ENCODE measurements at regions not wholly inside any gene's neighbourhood (a gene's known extent, or its start where the extent isn't known, plus 50 kb on each side); places are given as distances from the start of the nearest gene placed in this dataset.

- no peak for DNase-seq (ENCODE audit: low read depth)
Measured at GRCh38 chr6:104574135-104574750, 285.5 kb downstream of the HACE1 start.

GRCh38 chr6:104573350-104573749 is 286.4 kb downstream of the HACE1 start:
- no peak for DNase-seq (ENCODE audit: low read depth)

DNA sequence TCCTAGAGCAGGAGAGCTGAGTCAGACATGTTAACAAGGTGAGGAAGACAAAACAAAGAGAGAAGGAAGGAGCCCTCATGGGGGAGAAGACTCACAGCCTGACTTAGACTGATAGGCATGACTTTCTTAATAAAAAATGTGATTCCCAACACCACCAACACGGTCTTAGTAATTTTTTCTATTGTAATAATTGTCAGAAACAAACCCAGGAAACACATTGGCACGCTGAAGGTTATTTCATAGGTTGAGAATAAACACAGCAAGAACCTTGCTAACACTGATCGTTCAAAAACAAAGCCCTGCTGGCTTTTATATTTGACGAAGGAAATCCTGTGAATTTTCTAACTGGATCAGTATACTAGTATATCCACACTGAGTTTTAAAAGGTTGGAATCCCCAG is 286.8 kb downstream of the HACE1 start:
- no peak for DNase-seq (ENCODE audit: low read depth)

GRCh38 chr6:104566411-104566810 is 293.3 kb downstream of the HACE1 start:
- DNase-seq (ENCODE audit: low read depth): no peak

DNA sequence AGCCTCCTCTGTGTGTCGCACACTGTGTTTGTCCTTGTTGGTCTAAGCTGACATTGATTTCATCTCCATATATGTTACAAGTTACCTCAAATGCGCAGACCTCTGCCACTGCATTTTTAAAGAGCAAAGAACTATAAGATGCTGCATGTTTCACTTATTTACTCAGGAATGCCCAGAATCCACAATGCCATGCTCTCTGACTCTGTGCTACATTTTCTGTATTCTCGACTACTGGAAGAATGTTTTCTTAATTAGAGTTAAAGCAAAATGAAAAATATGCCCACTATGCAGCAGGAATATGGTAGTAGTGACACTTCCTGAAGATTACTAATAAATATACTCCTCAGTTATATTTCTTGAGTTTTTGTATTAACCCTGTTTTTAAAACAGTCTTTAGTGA is 296.4 kb downstream of the HACE1 start:
- DNase-seq (ENCODE audit: low read depth): no peak

- DNase-seq (ENCODE audit: low read depth): no peak
Measured at GRCh38 chr6:104559435-104560202, 300.1 kb downstream of the HACE1 start.

GRCh38 chr6:104558746-104559145 is 301.0 kb downstream of the HACE1 start:
- no peak for DNase-seq (ENCODE audit: low read depth)

DNA sequence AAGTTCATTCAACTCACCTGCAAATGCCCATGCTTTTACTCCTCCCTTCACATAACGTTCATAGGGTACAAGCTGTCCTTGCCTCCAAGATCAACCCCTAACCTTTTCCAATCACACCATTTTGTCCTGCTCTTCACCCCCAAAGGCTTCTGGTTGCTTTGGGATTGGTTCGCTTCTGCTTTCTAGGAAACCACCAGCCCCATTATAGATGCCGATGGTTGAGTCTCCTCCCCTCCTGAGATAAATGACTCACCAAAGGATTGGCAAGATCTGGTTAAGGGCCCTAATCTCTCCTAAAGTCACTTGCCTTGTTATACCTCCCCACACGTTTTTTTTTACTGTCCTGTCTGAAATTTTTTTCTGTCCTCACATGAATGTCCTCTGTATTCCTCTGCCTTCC is 311.4 kb downstream of the HACE1 start:
- DNase-seq (ENCODE audit: low read depth): no peak

- DNase-seq (ENCODE audit: low read depth): no peak
Measured at GRCh38 chr6:104541411-104541810, 318.3 kb downstream of the HACE1 start.

GRCh38 chr6:104540743-104541142 is 319.0 kb downstream of the HACE1 start:
- DNase-seq (ENCODE audit: low read depth): no peak

DNA sequence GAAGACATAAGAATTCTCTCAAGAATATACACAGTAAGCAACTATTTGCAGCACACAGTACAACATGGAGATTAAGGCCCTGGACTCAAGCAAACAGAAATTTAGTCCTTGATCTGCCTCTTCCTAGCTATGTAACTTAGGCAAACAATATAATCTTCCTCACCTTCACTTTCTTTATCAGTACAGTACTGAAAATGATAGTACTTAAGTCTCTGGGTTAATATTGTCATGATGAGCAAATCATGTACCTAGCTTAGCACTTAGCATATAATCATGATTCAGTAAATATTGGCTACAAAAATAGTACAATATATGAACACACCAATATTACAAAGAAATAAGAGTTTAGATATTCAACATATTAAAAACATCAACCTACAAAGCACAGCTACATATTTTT is 320.5 kb downstream of the HACE1 start:
- no peak for DNase-seq (ENCODE audit: low read depth)

GRCh38 chr6:104537872-104538271 is 321.8 kb downstream of the HACE1 start:
- DNase-seq (ENCODE audit: low read depth): no peak

GRCh38 chr6:104537180-104537579 is 322.5 kb downstream of the HACE1 start:
- no peak for DNase-seq (ENCODE audit: low read depth)

GRCh38 chr6:104532462-104532861 is 327.3 kb downstream of the HACE1 start:
- DNase-seq (ENCODE audit: low read depth): no peak

DNA sequence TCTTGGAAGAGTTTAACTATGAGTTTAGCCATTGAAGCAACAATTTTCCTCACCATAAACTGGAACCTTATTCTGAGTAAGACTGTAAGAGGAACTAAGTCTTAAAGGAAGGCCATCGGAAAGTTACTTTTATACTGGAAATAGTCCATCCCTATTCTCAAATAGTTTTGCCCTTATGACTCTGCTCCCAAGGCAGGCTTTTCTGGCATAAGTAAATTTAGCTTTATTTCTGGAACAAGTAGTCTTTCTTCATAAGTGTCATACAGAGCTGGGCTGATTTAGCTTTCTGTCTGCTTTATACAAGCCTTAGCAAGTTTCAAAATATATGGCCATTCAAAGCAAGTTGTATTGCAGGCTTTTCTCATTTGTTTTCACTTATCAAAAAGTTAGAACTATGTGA is 328.1 kb downstream of the HACE1 start:
- DNase-seq (ENCODE audit: low read depth): no peak

DNA sequence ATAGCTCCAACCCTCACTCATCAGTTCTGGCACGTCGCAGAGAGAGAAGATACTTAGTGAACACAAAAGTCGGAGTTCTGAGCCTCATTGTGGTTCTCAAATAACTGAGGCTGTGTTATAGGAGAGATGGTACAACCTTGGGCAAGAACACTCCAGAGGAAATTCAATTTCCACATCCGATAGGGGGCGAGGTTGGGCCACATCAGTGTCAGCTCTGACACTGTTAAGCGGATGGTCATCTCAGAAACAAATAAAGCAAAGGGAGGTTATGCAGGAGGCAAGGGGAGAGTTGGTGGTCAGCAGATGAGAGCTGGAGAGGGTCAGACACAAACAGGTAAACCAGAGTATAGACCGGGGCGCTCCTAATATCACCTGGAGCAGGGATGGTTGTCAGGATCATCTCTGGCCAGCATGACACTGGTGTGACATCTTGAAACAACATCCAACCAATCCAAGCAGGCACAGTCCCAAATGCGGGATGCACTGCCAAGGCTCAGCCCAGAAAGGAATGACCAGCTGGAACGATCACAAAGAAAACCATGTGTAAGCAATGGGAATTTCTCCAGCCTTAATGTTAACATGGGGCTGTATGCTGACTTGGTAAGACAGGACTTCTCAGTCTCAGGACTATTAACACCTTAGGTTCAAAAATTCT is 331.8 kb downstream of the HACE1 start:
- DNase-seq (ENCODE audit: low read depth): no peak

DNA sequence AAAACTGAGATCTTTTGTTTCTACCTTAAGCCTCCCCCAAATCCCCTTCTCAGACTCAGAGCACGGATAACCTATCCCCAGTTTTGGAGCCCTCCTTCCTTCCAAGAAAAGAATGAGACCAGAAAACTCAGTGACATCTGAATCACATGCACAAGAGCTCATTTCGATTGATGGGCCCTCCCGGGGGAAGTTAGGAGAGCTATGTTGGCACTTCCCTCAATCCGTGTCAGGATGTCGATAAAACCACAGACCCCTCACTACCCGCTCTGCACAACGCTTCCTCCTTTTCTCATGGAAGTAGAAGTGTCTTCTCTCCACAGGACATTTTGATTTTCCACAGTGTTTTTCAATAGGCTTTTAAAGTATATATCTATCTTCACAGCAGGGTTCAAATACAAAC is 332.4 kb downstream of the HACE1 start:
- no peak for DNase-seq (ENCODE audit: low read depth)

DNA sequence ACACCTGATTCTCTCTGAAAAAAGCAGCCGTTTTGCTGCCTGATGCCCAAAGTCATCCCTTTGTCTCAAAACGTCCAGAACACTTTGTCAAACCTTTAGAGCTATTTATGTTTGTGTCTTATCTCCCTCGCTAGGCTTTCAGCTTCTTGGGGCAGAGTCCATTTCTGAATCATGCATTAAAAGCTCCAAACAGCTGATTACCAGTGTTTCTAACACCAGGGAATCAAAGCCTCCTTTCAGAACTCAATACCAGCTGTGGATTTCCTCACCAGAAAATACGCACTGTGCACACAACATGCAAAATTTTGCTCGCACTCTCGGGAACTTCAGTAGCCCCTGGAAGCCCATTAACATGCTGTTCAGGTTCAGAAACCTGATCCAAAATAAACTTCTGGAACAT is 333.3 kb downstream of the HACE1 start:
- no peak for DNase-seq (ENCODE audit: low read depth)

DNA sequence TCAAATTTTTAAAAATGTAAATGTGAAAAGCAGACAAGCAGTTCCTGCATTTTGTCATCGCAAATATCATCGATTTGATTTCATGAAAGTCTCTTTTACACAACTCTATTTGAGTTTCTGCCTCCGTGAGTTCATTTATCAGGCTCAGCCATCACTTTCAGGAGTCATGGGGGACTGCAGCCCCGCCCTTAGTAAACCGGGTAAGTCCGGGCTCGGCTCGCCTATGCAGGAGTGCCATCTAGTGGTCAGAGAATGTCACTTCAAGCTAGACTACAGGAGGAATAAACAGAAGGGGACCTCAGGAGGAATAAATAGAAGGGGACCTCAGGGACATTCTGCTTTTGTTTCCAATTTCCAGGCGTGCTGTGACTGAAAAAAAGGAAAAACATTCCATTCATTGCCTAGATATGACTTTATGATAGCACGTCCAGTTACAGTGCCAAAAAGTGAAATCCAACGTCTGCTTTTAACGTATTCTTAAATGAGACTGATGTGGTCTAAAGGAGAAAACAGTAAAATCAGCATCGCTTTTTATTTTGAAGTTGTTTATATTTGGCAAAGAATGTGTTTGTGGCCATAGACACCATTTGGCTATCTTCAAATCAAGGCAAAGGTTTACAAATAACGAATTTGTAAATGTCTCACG is 333.9 kb downstream of the HACE1 start:
- DNase-seq (ENCODE audit: low read depth): peak; percentile 42

- DNase-seq (ENCODE audit: low read depth): no peak
Measured at GRCh38 chr6:104522533-104522932, 337.2 kb downstream of the HACE1 start.

DNA sequence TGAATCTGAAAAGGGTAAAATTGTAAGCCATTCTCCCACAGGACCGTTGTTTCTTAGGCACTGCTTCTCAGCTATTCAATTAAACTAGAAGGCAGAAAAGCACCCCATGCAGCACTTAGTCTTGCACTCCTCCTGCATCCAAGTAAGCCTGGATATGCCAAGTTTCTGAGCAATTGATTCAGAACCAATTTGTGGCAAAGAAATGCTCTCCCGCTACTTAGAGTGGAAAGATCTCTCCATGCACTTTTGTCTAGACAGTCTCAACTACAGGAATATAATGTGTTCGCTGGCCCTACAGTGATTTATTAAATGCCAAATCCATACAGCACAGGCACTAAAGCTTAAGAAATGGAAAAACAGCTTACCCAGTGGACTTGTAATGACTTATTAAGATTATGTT is 338.5 kb downstream of the HACE1 start:
- no peak for DNase-seq (ENCODE audit: low read depth)

DNA sequence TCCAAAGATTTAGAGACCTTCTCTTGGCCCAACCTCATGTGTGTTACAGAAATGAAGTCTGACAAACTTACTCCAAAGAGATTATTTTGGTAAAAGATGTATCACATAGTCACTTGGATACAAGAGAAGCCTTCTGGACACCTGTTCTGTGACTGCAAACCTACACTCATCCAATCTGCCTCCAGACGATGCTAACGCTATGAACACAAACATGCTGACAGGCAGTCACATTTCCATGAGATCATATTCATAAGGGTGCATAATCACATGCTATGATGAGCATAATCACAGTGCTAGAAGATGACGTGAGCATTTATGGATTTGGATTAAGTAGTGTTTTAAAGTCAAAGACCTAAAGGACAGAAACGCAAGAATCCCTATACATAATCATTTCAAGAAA is 340.2 kb downstream of the HACE1 start:
- DNase-seq (ENCODE audit: low read depth): no peak

DNA sequence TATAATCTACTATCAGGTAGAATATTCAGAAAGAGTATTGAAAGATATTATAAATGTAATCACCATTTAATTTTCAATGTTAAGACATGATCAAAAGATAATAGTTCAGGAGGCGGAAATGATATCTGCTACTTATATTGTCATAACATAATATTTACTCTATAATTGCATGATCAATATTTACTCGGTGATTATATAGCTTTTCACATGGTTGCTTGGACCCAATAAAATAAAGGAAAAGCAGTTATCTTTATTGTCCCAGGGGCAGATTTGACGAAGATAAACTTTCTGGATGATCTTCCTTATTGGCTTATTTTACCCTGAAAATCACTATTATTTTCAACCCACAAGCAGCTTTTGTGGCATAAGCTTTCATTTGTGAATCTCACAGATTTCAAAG is 350.4 kb downstream of the HACE1 start:
- DNase-seq (ENCODE audit: low read depth): no peak
